ENCODE measurements at regions not wholly inside any gene's neighbourhood (a gene's known extent, or its start where the extent isn't known, plus 50 kb on each side); places are given as distances from the start of the nearest gene placed in this dataset.
"Not testable (repeated sequence)": the region's sequence is repeated elsewhere in the genome, so short reads cannot be mapped to it uniquely, and the experiment has no call there.

- no peak for DNase-seq
These were observed 260.3 kb downstream of the AHR start for GRCh38 chr7:17558558-17559332.

GRCh38 chr7:17559388-17559787 lies 260.9 kb downstream of the AHR start:
- no peak for DNase-seq

- DNase-seq, result no peak
These were observed 262.1 kb downstream of the AHR start for GRCh38 chr7:17560516-17560915.

- no peak for DNase-seq
These were observed 262.5 kb downstream of the AHR start for GRCh38 chr7:17560966-17561365.

GRCh38 chr7:17564678-17565212 lies 266.3 kb downstream of the AHR start:
- no peak for DNase-seq

- no peak for DNase-seq
These were observed 281.7 kb downstream of the AHR start for GRCh38 chr7:17580141-17580540.

- DNase-seq, result no peak
These were observed 282.4 kb downstream of the AHR start for GRCh38 chr7:17580856-17581255.

GRCh38 chr7:17581301-17581700 lies 282.8 kb downstream of the AHR start:
- DNase-seq, result no peak

GRCh38 chr7:17582696-17583095 lies 284.2 kb downstream of the AHR start:
- not testable (repeated sequence) for DNase-seq

GRCh38 chr7:17583786-17584185 lies 285.3 kb downstream of the AHR start:
- no peak for DNase-seq

- no peak for DNase-seq
These were observed 286.4 kb downstream of the AHR start for GRCh38 chr7:17584822-17585221.

GRCh38 chr7:17586711-17587110 lies 288.3 kb downstream of the AHR start:
- DNase-seq, result no peak

- DNase-seq, result no peak
These were observed 290.3 kb downstream of the AHR start for GRCh38 chr7:17588730-17589129.

- DNase-seq, result no peak
These were observed 291.2 kb downstream of the AHR start for GRCh38 chr7:17589671-17590070.

GRCh38 chr7:17590221-17590620 lies 291.8 kb downstream of the AHR start:
- no peak for DNase-seq

- DNase-seq, result no peak
These were observed 295.5 kb downstream of the AHR start for GRCh38 chr7:17593819-17594419.

GRCh38 chr7:17595546-17595945 lies 297.1 kb downstream of the AHR start:
- no peak for DNase-seq

GRCh38 chr7:17598305-17598704 lies 299.9 kb downstream of the AHR start:
- DNase-seq, result no peak

- DNase-seq, result no peak
These were observed 300.4 kb downstream of the AHR start for GRCh38 chr7:17598846-17599245.

- no peak for DNase-seq
These were observed 301.4 kb downstream of the AHR start for GRCh38 chr7:17599733-17600339.

GRCh38 chr7:17600340-17600752 lies 301.9 kb downstream of the AHR start:
- DNase-seq, result no peak

GRCh38 chr7:17601921-17602320 lies 303.5 kb downstream of the AHR start:
- DNase-seq, result no peak

- no peak for DNase-seq
These were observed 309.8 kb downstream of the AHR start for GRCh38 chr7:17608114-17608833.

Measured in effector CD4-positive, alpha-beta T cell (primary cell).